GM23248 (cell line): ENCODE measurements at regions not wholly inside any gene's neighbourhood (a gene's known extent, or its start where the extent isn't known, plus 50 kb on each side); places are given as distances from the start of the nearest gene placed in this dataset.

Source experiments
- EZH2 ChIP-seq: fragments of 200-600 bp; sonication (generic); IDR thresholded peaks from 2 replicates; pipeline ENCODE4 v1.6.1; 2018; ENCODE audit warnings: antibody characterized with exemption, mild to moderate bottlenecking; ENCODE audit not compliant: insufficient read depth, poor library complexity, severe bottlenecking
- EZH2phosphoT487 ChIP-seq: fragments of 200-600 bp; sonication (generic); IDR thresholded peaks from 2 replicates; pipeline ENCODE4 v1.6.1; 2018; ENCODE audit warnings: antibody characterized with exemption, moderate library complexity, mild to moderate bottlenecking, low read depth; ENCODE audit not compliant: insufficient read depth

DNA sequence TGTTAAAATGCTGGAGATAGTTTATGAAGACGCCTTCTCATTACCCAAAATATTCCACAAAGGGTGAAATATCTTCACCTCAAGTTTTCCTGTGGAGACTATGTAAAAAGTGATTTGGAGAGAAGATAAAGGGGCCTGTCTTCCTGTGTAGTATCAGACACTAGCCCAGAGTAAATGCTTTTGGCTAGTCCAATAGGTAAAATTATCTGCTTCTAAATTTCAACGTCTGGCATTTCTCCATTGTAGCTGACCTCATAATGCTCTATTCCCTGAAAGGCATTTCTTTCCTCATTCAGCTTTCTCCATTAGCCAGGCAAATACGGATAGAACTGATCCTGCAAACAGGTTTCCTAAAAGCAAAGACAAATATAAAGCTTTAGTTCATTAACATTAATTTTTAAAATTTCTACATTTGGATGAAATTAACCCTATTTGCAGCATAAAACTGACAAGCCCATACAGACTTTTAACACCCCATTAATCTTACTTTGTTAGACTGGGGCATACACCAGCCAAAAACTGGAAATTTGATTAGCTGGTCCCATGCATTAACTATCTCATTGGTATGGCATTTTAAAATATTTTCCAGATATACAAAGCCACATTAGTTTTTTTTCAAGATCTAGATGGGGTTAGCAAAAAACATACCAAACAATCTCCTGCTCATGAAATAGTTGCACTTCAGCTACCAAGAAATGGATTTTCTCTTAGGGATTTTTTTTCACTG is 548.8 kb downstream of the EFNA5 start:
- no peak for TF ChIP-seq EZH2
- no peak for TF ChIP-seq EZH2phosphoT487
